ENCODE measurements at regions not wholly inside any gene's neighbourhood (a gene's known extent, or its start where the extent isn't known, plus 50 kb on each side); places are given as distances from the start of the nearest gene placed in this dataset.

GRCh38 chr5:12367973-12368372, 463.7 kb upstream of the CTNND2 start:
- no peak overlapping the region for H3K4me3 ChIP-seq (ENCODE audit: low read depth, low read length)
- POLR2A ChIA-PET, result no interaction called here
- CTCF ChIA-PET, result no interaction called here
- no peaks in the 10 kb centered on the region for H3K36me3 ChIP-seq (ENCODE audit: control insufficient read depth in 2 of 2, insufficient read depth in 1 of 2, low read length in 2 of 2)
- no peaks in the 10 kb centered on the region for H3K4me1 ChIP-seq (ENCODE audit: control insufficient read depth, insufficient read depth, low read length)
- no peaks in the 10 kb centered on the region for H3K9me3 ChIP-seq (ENCODE audit: control insufficient read depth, insufficient read depth, low read depth, low read length)
- no peak for TF ChIP-seq ZBTB49 (tag by site-specific recombination; IDR thresholded peaks at IDR 0.05; ENCODE audit: low read depth)
- no peak for TF ChIP-seq ZBTB6 (tag by site-specific recombination; IDR thresholded peaks at IDR 0.05)
- TF ChIP-seq ZNF223 (tag by site-specific recombination; IDR thresholded peaks at IDR 0.05), result no peak
- no peak for TF ChIP-seq ZNF174 (tag by site-specific recombination; IDR thresholded peaks at IDR 0.05)
- TF ChIP-seq GLIS1 (tag by site-specific recombination; IDR thresholded peaks at IDR 0.05), result no peak
- TF ChIP-seq ZNF580 (tag by site-specific recombination; IDR thresholded peaks at IDR 0.05), result no peak
- no peak for TF ChIP-seq ZNF548 (tag by site-specific recombination; IDR thresholded peaks at IDR 0.05)
- TF ChIP-seq HIC1 (tag by site-specific recombination; IDR thresholded peaks at IDR 0.05), result no peak
- no peak overlapping the region for H3K27ac ChIP-seq (ENCODE audit: extremely low read depth, low read depth, low read length)

- POLR2A ChIA-PET, result no interaction called here
- Histone ChIP-seq H3K9me3 (ENCODE audit: control insufficient read depth, insufficient read depth, low read depth, low read length) (no peaks in the 10 kb centered on the region), H3K36me3 (ENCODE audit: control insufficient read depth in 2 of 2, insufficient read depth in 1 of 2, low read length in 2 of 2) (no peaks in the 10 kb centered on the region), H3K4me3 (ENCODE audit: low read depth, low read length) (no peak overlapping the region), H3K4me1 (ENCODE audit: control insufficient read depth, insufficient read depth, low read length) (no peaks in the 10 kb centered on the region), H3K27ac (ENCODE audit: extremely low read depth, low read depth, low read length) (no peak overlapping the region)
- TF ChIP-seq ZNF792 (tag by site-specific recombination; IDR thresholded peaks at IDR 0.05) (no peak), ZNF449 (tag by site-specific recombination; IDR thresholded peaks at IDR 0.05) (no peak), YY2 (tag by site-specific recombination; IDR thresholded peaks at IDR 0.05) (no peak), ZNF184 (tag by site-specific recombination; IDR thresholded peaks at IDR 0.05) (no peak), ZNF354C (tag by site-specific recombination; IDR thresholded peaks at IDR 0.05; ENCODE audit: borderline replicate concordance, low read depth) (no peak), ZNF501 (tag by site-specific recombination; IDR thresholded peaks at IDR 0.05) (no peak), MZF1 (tag by site-specific recombination; IDR thresholded peaks at IDR 0.05; ENCODE audit: borderline replicate concordance) (no peak), BCL11A (tag by site-specific recombination; IDR thresholded peaks at IDR 0.05; ENCODE audit: low read depth) (no peak), ZSCAN30 (tag by site-specific recombination; IDR thresholded peaks at IDR 0.05) (no peak), ZNF510 (tag by site-specific recombination; IDR thresholded peaks at IDR 0.05; ENCODE audit: insufficient replicate concordance) (no peak), WT1 (tag by site-specific recombination; IDR thresholded peaks at IDR 0.05) (no peak), ZBTB17 (tag by site-specific recombination; IDR thresholded peaks at IDR 0.05) (no peak)
- CTCF ChIA-PET, result no interaction called here
Observed at GRCh38 chr5:12360218-12360617, 456.0 kb upstream of the CTNND2 start.
